Cardiac fibroblast (primary cell): ENCODE measurements at regions not wholly inside any gene's neighbourhood (a gene's known extent, or its start where the extent isn't known, plus 50 kb on each side); places are given as distances from the start of the nearest gene placed in this dataset.
A peak's percentile ranks its signal among the peaks of the same experiment; 100 is the strongest.

ENCODE experiments used
- DNase-seq, 2 donors: peaks; one replicate each; pipeline versions ENCODE4 v3.0.0 to v3.0.0-alpha.2; 2010; ENCODE audit warnings: low read depth in 2 of 2
- H3K4me3 ChIP-seq, 2 donors: replicated peaks in 1 of 2; 1 replicate in 1 of 2; 2 replicates in 1 of 2; pipeline ENCODE4 v1.5.1; 2011; ENCODE audit warnings: low read depth in 2 of 2, low read length in 2 of 2, mild to moderate bottlenecking in 2 of 2, moderate library complexity in 1 of 2
- CTCF ChIP-seq: IDR thresholded peaks from one replicate; pipeline ENCODE4 v1.5.1; 2011; ENCODE audit warnings: low read depth, mild to moderate bottlenecking, low read length, inconsistent platforms

- peak; percentile 95 for DNase-seq
- peak overlapping the region in 1 of 2 donors; percentile 24 for H3K4me3 ChIP-seq
- no peak for TF ChIP-seq CTCF
Measured at GRCh38 chr2:226185616-226186211, 613.9 kb downstream of the IRS1 start.

GRCh38 chr2:226184940-226185615 lies 614.5 kb downstream of the IRS1 start:
- DNase-seq = peak; percentile 55 to 60

GRCh38 chr2:226184540-226184939 lies 615.1 kb downstream of the IRS1 start:
- no peak for DNase-seq
- H3K4me3 ChIP-seq = peak overlapping the region in 1 of 2 donors; percentile 24
- no peak for TF ChIP-seq CTCF

More at GRCh38 chr2:226184940-226185615, 614.5 kb downstream of the IRS1 start:
- H3K4me3 ChIP-seq = peak overlapping the region in 1 of 2 donors; percentile 24
- no peak for TF ChIP-seq CTCF

GRCh38 chr2:226183550-226183949 lies 616.1 kb downstream of the IRS1 start:
- peak in 1 of 2 donors; percentile 22 for DNase-seq
- H3K4me3 ChIP-seq = no peak overlapping the region
- TF ChIP-seq CTCF = no peak

- TF ChIP-seq CTCF = no peak
- H3K4me3 ChIP-seq = no peak overlapping the region
- no peak for DNase-seq
Measured at GRCh38 chr2:226183033-226183432, 616.6 kb downstream of the IRS1 start.

- H3K4me3 ChIP-seq = no peak overlapping the region
- no peak for DNase-seq
- no peak for TF ChIP-seq CTCF
Measured at GRCh38 chr2:226181909-226182308, 617.7 kb downstream of the IRS1 start.
